ENCODE measurements at regions not wholly inside any gene's neighbourhood (a gene's known extent, or its start where the extent isn't known, plus 50 kb on each side); places are given as distances from the start of the nearest gene placed in this dataset.

DNA sequence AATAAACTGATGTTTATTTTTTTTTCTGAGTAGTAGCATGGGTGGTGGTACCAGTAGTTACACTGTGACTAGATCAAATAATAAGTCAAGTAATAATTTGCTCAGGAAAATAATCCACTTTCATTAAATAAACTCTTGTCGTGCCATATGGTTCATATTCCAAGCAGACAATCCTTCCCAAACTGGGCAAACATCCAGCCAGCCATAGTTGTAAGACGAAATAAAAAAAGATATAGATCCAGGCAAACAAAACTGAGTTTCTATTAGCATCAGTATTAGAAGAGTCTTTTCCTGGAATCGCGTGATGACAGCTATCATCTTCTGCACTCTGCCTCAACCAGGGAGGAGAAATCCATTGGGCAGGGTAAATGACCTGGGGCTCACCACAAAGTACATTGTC, 508.4 kb upstream of the GOT2 start (continued):
- TF ChIP-seq, protein P1, sequence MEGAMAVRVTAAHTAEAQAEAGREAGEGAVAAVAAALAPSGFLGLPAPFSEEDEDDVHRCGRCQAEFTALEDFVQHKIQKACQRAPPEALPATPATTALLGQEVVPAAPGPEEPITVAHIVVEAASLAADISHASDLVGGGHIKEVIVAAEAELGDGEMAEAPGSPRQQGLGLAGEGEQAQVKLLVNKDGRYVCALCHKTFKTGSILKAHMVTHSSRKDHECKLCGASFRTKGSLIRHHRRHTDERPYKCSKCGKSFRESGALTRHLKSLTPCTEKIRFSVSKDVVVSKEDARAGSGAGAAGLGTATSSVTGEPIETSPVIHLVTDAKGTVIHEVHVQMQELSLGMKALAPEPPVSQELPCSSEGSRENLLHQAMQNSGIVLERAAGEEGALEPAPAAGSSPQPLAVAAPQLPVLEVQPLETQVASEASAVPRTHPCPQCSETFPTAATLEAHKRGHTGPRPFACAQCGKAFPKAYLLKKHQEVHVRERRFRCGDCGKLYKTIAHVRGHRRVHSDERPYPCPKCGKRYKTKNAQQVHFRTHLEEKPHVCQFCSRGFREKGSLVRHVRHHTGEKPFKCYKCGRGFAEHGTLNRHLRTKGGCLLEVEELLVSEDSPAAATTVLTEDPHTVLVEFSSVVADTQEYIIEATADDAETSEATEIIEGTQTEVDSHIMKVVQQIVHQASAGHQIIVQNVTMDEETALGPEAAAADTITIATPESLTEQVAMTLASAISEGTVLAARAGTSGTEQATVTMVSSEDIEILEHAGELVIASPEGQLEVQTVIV (CRISPR knock-in tag; IDR thresholded peaks at IDR 0.05; ENCODE audit: borderline replicate concordance) = no peak
- TF ChIP-seq, protein P2, sequence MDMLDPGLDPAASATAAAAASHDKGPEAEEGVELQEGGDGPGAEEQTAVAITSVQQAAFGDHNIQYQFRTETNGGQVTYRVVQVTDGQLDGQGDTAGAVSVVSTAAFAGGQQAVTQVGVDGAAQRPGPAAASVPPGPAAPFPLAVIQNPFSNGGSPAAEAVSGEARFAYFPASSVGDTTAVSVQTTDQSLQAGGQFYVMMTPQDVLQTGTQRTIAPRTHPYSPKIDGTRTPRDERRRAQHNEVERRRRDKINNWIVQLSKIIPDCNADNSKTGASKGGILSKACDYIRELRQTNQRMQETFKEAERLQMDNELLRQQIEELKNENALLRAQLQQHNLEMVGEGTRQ (CRISPR knock-in tag; IDR thresholded peaks at IDR 0.05) = no peak

DNA sequence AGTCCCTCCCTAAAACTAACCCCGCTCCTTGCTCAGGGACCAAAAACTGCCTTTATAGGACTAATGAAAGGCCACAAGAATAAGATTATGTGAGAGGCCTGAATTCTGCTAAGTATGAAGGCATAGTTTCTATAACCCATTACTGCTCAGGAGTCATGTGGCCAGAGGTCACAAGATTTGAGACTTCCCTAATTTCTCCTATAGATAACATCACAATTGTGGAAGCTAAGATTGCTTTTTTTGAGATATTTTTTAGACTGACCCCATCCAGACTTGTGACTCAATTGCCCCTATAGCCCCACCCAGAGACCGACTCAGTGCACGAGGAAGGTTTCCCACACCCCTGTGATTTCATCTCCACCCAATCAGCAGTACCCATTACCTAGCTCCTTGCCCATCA, 504.1 kb upstream of the GOT2 start:
- no peak for ATAC-seq
- ChIA-PET POLR2A (interaction anchor here (1.2 kb wide), 1 partner anchor 14 kb away, joined by 3 read pairs; no protein-coding TSS in a partner anchor), CTCF (ENCODE audit: low intra/inter-chr PET ratio) (no interaction called here)
- no peak overlapping the region for H3K9ac ChIP-seq (ENCODE audit: insufficient read depth in 1 of 2, low read depth in 2 of 2, low read length in 2 of 2)
- 0% methylated on average over 3 of the region's 3 CpGs for WGBS (ENCODE audit: insufficient coverage, low coverage, missing lambda C conversion rate)
- FAIRE-seq = no peak
- H3K36me3 ChIP-seq (ENCODE audit: control insufficient read depth, insufficient read depth, low read length) = no peaks in the 10 kb centered on the region
- no peaks in the 10 kb centered on the region for H3K4me1 ChIP-seq (replicated peaks in 1 of 2; ENCODE audit: control insufficient read depth in 2 of 2, insufficient read depth in 2 of 2, low read length in 2 of 2)
- intact Hi-C loops (cut with micrococcal nuclease) = no loop called here
- H3K79me2 ChIP-seq (ENCODE audit: control insufficient read depth, insufficient read depth, low read length) = no peaks in the 10 kb centered on the region
- no peak overlapping the region for H3K4me2 ChIP-seq (ENCODE audit: insufficient read depth, low read length)
- no peaks in the 10 kb centered on the region for H4K20me1 ChIP-seq (replicated peaks; ENCODE audit: control insufficient read depth, insufficient read depth, low read length)
- H3K27ac ChIP-seq (ENCODE audit: extremely low read depth, low read depth, low read length) = no peak overlapping the region
- no peaks in the 10 kb centered on the region for H3K9me3 ChIP-seq (replicated peaks; ENCODE audit: control insufficient read depth, insufficient read depth, low read depth, low read length)
- no peaks in the 10 kb centered on the region for H3K27me3 ChIP-seq (ENCODE audit: control insufficient read depth in 2 of 2, insufficient read depth in 2 of 2, low read length in 2 of 2)
- H2AFZ ChIP-seq (ENCODE audit: low read depth, low read length) = no peak overlapping the region
- DNase-seq (ENCODE audit: extremely low read depth in 1 of 4, low spot score in 3 of 4) = no peak
- H3K4me3 ChIP-seq = no peak overlapping the region
- in situ Hi-C loops (cut with MboI) = no loop called here
- BruUV-seq (replicated peaks) = no TSS peak
- H3K9me1 ChIP-seq (ENCODE audit: control insufficient read depth, insufficient read depth, low read length) = no peaks in the 10 kb centered on the region
- TF ChIP-seq, protein P3, sequence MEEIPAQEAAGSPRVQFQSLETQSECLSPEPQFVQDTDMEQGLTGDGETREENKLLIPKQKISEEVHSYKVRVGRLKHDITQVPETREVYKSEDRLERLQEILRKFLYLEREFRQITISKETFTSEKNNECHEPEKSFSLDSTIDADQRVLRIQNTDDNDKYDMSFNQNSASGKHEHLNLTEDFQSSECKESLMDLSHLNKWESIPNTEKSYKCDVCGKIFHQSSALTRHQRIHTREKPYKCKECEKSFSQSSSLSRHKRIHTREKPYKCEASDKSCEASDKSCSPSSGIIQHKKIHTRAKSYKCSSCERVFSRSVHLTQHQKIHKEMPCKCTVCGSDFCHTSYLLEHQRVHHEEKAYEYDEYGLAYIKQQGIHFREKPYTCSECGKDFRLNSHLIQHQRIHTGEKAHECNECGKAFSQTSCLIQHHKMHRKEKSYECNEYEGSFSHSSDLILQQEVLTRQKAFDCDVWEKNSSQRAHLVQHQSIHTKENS (CRISPR knock-in tag; IDR thresholded peaks at IDR 0.05) = no peak
- TF ChIP-seq, protein P4, sequence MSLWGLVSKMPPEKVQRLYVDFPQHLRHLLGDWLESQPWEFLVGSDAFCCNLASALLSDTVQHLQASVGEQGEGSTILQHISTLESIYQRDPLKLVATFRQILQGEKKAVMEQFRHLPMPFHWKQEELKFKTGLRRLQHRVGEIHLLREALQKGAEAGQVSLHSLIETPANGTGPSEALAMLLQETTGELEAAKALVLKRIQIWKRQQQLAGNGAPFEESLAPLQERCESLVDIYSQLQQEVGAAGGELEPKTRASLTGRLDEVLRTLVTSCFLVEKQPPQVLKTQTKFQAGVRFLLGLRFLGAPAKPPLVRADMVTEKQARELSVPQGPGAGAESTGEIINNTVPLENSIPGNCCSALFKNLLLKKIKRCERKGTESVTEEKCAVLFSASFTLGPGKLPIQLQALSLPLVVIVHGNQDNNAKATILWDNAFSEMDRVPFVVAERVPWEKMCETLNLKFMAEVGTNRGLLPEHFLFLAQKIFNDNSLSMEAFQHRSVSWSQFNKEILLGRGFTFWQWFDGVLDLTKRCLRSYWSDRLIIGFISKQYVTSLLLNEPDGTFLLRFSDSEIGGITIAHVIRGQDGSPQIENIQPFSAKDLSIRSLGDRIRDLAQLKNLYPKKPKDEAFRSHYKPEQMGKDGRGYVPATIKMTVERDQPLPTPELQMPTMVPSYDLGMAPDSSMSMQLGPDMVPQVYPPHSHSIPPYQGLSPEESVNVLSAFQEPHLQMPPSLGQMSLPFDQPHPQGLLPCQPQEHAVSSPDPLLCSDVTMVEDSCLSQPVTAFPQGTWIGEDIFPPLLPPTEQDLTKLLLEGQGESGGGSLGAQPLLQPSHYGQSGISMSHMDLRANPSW (CRISPR knock-in tag; IDR thresholded peaks at IDR 0.05) = no peak
- no peak for TF ChIP-seq TBL1XR1 (IDR thresholded peaks at IDR 0.05; ENCODE audit: low read length in 2 of 2)
- no peak for TF ChIP-seq BRF1 (IDR thresholded peaks at IDR 0.05; ENCODE audit: borderline replicate concordance, extremely low read depth, insufficient read length)
- no peak for TF ChIP-seq PHB2 (IDR thresholded peaks at IDR 0.05; ENCODE audit: low read depth)
- TF ChIP-seq PHF20 (IDR thresholded peaks at IDR 0.05; ENCODE audit: partially characterized antibody) = no peak
- TF ChIP-seq ELF4 (CRISPR knock-in tag; IDR thresholded peaks at IDR 0.05) = no peak
- TF ChIP-seq NBN (IDR thresholded peaks at IDR 0.05; ENCODE audit: low read depth) = no peak
- TF ChIP-seq XRCC3 (IDR thresholded peaks at IDR 0.05) = no peak
- TF ChIP-seq ZNF253 (CRISPR knock-in tag; conservative IDR thresholded peaks at IDR 0.05) = no peak
- no peak for TF ChIP-seq MAFF (IDR thresholded peaks at IDR 0.05; ENCODE audit: low read length)
- TF ChIP-seq ETS2 (tag; IDR thresholded peaks at IDR 0.05; ENCODE audit: borderline replicate concordance, poor library complexity, severe bottlenecking) = no peak
- TF ChIP-seq FIP1L1 (IDR thresholded peaks at IDR 0.05; ENCODE audit: low read depth, low read length, poor library complexity, severe bottlenecking) = no peak
- no peak for TF ChIP-seq ZNF76 (CRISPR knock-in tag; IDR thresholded peaks at IDR 0.05; ENCODE audit: borderline replicate concordance)
